ACHN (cell line): ENCODE measurements at regions not wholly inside any gene's neighbourhood (a gene's known extent, or its start where the extent isn't known, plus 50 kb on each side); places are given as distances from the start of the nearest gene placed in this dataset.
"Not testable (repeated sequence)": the region's sequence is repeated elsewhere in the genome, so short reads cannot be mapped to it uniquely, and the experiment has no call there.

ENCODE experiments used
- DNase-seq: peaks from one replicate; pipeline ENCODE4 v3.0.0-alpha.2; 2015
- in situ Hi-C: cut with HindIII; loops from 2 replicates; pipeline ENCODE4 v1.10.0; 2017; ENCODE audit warnings: low sequenced_read_pairs, low pct_ligation_motif_present, low pct_unique_long_range_greater_than_20kb

DNA sequence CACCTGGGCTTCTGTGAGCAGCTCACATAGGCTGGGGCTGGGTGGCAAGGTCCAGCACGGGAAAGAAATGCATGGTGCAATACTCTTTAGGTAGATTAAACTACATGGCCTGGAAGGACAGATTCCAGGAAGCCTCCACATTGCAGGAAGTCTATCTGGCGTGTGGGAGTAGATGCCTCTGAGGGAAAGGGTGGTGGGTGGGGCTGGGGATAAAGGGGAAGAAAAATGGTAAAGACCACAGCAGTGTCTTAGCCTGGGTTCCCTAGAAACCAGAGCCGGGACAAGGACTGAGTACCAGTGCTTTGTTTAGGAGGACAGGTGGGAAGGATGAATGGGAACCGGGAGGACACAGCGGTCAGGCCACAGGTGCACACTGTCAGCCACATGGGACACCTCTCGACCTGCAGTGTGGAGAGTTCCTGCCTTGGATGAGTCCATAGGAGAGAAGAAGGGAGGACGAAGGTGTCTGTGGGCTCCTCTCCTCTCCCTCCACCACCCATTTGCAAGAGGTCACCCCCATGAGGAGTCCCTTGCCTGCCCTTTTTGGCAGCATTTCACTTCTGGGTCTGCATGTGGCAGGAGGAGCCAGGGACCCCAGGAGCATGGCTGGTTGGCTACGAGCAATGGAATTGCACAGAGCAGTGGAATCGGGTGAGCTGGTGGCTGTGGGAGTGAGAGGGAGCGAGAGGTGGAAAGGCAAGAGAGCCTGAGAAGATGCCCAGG, 91.5 kb upstream of the HS6ST1 start:
- in situ Hi-C loops, result no loop called here
- DNase-seq, result no peak

DNA sequence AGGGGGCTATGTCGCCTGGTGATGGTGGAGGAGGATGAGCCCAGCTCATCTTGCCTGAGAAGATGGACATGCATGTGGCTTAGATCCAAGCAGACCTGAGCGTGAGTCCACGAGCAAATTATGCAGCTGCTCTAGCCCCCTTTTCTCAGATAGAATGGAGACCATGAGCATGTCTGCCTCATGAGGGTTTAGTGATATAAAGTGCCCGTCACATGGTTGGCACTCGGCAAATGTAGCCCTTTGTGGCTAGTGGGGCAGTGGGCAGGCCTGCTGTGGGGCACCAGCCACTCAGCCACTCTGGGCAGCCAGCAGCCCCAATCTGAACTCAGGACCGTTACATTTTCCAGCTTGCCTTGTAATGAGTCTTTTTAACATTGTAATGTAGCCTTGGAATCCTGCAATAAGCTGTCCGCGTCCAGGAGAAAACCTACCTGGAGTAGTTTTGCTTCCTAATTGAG, 92.1 kb upstream of the HS6ST1 start:
- no peak for DNase-seq
- in situ Hi-C loops, result no loop called here

DNA sequence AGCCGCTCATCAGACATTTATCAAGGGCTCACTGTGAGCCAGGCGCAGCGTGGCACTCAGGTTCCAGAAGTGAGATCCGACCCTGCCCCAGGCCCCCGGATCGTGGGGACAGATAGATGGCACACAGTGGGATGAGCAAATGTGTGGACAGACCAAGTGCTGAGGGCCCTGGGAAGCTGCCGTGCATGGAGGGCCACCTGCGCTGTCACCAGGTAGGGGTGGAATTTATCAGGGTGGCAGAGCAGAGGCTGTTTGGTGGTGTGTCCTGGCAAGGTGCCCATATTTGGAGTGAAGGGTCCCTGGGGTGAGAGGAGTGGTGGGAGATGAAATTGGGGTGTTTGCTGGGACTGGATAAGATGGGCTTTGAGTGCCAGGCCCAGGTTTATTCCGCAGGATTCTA, 92.8 kb upstream of the HS6ST1 start:
- DNase-seq, result no peak
- in situ Hi-C loops, result no loop called here

DNA sequence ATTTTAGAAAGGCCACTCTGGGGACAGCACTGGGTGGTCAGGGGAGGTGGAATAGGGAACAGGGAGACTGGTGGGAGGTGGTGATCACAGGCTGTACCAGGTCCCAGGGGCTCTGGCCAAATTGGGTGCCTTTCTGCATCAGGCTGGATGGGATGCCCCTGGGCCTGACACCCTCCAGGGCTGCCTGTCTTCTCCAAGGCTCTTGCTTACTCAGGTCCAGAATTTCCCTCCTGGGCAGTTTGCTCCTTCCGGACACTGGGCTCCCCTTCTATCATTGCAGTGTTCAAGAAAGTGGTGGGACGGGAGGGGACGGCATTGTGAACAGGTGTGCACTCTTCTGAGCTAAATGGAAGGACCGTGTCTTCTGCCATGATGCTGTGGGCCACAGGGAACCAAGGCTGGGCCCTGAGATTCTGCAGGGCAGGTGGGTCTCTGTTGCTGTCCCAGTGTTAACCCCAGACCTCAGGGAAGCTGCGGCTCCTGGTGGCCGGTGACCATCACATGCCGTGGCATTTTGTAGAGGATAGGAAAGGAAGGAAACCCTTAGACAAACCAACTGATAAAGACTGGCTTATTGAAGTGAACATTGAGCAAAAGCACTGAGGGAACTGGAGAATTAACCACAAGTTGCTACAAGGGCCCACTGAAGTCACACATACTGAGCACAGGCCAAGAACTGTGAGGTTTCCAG, 93.7 kb upstream of the HS6ST1 start:
- in situ Hi-C loops, result no loop called here
- DNase-seq, result no peak

DNA sequence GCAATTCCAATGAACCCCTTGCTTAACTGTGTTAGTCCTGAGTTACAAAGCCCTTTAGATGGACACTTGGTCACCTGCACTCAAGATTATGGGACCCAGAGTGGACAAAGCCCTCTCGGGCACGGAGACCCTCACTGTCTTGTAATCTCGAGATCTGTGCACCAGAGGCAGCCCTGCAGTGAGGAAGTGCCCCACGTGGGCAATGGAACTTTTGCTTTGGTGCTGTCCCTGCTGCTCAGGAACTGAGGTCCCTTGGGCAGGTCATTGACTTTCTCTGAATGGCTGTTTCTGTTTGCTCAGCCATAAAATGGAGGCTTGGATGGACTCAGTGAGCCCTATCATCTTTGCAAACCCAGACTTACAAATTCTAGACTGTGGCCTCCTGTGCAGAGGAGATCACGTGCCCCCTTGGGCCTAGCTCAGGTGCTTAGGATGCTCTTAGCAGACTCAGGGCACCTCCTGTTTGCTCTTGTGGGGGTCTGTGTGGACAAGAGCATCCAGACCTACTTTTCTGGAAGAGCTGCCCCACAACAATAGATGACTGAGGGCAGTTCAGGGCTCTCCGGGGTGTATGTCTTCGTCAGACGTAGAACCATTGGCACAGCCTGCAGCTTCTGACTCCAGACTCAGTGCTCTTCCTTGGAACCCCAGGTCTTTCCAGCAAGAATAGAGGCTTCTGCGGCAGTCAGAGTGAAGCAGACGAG, 94.5 kb upstream of the HS6ST1 start:
- no peak for DNase-seq
- in situ Hi-C loops, result no loop called here

DNA sequence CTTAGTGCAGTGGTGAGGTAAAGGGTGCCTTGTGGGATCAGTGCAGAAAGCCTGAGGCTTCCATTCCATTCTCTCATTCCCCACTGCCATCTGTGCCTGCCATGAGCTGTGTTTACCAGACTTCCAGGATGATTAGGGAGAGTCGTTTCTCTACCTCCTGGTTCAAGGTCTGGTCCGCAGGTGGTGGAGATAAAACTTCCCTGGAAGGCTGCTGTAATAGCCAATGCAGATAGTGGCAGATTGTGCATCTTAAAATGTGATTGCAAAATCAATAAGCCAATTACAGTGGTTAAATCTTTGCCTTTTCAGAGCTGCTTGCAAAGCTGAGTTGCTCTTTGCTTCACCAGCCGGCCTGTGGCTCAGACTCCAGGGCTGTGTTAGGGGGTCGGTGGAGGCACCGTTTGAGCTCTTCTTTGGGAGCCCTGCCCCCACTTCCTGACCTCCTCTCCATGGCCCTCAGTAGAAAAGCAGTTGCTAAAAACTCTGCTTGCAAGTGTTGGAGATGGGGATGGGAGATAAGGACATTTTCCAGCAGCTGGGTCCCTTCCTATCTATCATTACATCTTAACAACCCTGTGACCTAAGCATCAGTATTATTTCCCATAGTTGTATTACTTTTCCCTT, 95.2 kb upstream of the HS6ST1 start:
- in situ Hi-C loops, result no loop called here
- no peak for DNase-seq

DNA sequence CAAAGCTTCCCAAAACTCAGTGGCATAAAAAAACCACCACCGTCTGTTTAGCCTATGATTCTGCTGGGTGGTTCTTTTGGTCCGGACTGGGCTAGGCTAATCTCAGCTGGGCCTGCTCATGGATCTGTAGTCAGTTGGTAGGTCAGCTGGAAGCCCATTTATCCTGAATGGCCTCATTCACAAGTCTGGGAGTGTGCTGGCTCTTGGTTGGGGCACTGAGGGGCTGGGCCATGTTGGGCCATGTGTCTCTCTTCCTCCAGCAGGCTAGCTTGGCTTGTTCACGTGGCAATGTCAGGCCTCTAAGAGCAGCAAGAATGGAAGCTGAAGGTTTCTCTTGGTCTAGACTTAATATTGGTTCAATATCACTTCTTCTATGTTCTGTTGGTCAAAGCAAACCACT, 95.7 kb upstream of the HS6ST1 start:
- no peak for DNase-seq
- in situ Hi-C loops, result no loop called here

DNA sequence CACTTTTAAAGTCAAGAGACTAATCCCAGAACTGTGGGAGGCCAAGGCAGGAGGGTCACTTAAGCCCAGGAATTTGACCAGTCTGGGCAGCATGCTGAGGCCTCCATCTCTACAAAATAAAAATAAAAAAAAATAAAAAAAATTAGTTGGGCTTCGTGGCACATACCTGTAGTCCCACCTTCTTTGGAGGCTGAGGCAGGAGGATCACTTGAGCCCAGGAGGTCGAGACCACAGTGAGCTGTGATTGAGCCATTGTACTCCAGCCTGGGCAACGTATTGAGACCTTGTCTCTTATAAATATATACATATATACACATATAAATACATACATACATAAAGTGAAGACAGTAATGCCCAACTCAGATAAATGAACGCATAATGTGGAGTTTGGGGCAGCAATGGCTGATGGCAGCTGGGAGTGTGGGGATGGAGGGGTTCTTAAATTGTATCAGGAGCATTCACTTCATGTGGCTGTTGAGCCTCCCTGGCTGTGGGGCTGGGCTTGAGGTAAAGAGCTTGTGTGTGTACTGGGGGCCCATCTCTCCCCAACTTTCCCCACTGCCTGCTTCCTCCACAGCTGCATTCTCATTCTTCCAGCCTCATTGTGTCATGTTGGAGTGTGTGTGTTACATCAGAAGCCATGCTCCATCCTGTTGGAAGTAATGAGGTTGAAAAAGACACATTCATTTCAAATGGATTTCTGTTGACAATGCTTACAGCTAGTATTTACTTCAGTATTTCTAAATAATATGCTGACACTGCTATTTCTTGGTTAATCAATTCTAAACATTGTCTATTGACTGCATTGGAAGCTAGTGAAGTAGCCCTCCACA, 96.5 kb upstream of the HS6ST1 start:
- no peak for DNase-seq
- in situ Hi-C loops, result no loop called here

DNA sequence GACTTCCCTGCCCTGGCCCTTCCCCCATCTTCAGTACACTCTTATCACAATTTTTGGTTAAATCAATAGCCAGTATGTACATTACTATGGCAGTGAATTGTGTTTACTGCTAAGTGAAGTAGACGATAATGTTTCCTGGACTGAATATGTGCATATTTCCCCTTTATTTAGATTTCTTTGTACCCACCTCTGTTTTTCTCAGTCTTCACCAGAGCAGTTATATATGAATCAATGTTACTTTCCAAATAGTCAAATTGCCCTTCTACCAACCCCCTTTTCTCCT, 97.1 kb upstream of the HS6ST1 start:
- in situ Hi-C loops, result no loop called here
- DNase-seq, result no peak

DNA sequence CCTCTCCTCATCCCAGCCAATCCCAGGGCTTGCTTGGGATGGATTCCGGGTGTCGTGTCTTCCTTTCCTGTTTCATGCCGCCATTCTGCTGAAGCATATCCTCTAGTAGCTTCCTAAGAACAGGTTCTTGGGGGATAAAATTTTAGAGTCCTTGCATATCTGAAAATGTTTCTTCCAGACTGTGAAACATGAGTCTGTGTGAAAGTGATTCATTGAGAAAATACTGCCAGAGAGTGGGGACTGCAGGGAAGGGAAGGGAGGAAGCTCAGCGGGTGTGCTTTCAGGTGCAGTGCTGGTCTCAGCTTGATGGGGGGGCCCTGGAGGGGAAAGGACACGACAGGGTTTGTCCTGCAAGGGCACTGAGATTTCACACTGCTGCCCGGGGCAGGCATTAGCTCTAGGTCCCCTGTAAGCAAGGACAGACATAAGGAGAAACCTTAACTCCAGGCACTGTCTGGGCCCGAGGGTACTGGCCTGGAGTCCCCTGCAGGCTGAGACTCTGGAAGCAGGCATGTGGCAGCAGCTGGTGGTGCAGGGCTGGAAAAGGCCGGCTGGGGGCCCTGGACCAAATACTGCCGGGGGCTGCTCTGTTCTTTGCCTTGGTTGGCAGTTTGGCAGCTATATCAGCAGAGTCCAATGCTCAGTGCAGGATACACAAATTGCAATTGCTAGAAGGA, 97.6 kb upstream of the HS6ST1 start:
- in situ Hi-C loops, result no loop called here
- DNase-seq, result no peak

DNA sequence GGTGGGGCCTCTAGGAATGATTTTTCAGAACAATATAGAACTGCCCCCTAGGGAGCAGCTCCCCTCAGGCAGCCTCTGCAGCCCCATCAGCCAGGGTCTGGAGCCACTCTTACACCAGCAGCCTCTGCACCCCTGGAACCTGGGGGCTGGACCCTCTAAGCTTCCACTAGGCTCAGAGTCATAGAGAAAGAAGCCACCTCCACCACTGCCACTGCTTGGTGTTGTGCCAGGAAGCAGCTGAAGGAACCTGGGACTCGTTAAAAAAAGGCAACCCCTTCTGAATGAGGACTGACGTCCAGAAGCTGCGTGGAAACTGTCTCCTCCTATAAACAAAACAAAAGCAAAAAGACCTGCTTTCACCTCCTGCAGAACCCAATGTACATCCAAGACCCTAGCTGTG, 98.1 kb upstream of the HS6ST1 start:
- in situ Hi-C loops, result no loop called here
- no peak for DNase-seq

DNA sequence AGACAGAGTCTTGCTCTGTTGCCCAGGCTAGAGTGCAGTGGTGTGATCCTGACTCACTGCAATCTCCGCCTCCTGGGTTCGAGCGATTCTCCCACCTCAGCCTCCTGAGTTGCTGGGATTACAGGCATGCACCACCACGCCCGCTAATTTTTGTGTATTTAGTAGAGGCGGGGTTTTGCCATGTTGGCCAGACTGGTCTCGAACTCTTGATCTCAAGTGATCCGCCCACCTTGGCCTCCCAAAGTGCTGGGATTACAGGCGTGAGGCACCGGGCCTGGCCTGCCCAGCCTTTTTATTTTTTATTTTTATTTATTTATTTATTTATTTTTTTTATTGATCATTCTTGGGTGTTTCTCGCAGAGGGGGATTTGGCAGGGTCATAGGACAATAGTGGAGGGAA, 98.6 kb upstream of the HS6ST1 start:
- in situ Hi-C loops, DNase-seq: not testable (repeated sequence)

DNA sequence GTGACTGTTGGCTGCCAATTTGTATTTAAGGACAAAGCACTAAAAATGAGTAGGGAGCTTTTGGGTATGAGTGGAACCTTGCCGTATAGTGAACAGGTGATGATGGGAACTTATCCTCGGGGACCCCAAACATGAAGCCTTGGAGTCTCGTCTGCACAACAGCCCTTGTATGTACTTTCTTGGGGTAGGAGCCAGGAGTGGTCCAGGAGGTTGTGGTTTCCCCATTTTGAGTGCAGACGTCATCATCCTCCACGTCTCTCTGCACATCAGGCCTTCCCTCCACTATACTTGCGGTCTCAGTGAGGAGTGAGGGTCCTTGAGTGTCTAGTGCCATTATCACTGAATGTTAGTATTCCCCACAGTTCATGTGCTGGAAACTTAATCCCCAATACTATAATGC, 101.5 kb upstream of the HS6ST1 start:
- in situ Hi-C loops, result no loop called here

DNA sequence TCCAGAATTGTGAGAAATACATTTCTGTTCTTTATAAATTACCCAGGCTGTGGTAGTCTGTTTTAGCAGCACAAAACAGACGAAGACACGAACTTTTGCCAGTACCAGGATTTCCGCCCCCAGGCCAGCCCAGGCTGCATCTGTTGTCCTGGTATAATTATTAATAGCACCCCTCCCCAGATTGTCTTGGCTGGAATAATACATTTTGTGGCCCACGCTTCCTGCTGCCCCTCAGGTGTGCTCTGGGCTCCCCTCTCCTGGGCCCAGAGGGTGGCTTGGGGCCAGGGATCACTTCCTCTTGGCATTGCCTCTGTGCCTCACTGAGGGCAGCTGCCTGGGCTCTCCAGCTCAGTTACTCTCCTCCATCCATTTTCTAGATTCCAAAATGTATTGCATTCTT, 102.1 kb upstream of the HS6ST1 start:
- no peak for DNase-seq
- in situ Hi-C loops, result no loop called here

More for the DNA sequence above, 101.5 kb upstream of the HS6ST1 start:
- no peak for DNase-seq

DNA sequence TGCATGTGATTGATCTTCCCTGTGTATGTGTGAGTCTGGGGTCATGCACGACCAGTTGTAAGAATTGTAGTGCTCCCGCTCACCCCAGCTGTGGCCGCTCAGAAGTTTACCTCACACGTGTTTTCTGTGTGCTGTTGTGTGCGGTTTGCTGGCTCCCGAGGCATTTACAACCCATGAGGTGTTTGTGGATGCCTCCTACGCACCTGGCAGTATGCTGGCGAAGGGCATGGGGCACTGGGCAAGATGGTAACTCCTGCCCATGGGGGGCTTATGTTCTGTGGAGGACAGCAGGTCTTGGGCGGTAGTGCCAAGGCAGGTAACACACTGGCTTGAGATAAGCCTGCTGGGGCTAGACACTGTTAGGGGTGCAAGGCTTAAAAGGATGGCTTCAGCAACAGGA, 102.6 kb upstream of the HS6ST1 start:
- in situ Hi-C loops, result no loop called here
- no peak for DNase-seq

DNA sequence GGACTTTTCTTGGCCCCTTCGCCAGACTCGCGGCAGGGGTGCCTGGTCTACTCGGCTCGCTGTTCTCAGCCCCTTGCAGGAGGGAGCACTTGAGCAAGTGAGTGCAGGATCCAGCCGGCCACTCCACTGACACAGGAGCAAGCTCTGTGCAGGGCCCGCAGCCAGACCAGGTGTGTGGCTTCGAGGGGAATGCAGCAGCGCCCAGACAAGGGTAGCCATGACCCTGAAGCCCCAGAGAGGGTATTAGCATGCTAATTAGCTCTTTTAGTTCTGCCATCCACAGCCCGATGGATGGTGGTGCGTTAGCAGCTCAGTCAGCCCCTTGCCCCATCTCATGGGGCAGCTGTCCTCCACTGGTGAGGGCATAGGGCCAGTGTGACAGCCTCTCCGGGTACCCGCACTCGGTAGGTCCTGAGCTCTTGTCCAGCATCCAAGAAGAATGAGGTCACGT, 103.2 kb upstream of the HS6ST1 start:
- in situ Hi-C loops, result no loop called here
- no peak for DNase-seq

DNA sequence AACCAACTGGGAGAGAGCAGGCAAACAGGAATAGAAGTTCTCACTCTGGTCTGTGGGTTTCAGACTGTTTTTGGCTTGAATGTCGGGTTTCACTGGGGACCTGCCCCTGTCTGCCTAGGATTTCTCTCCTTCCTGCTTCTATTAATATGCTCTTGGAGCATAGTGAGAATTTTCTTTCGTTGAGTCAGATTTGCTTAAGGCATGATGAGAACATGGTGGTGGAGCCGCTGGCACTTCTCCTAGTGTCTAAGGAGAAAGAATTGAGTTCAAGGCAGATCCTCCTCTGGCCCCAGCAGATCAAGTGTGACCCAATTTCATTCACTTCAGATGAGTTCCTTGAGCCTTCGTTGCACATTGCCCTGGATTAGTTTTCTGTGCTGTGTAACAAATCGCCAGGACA, 103.9 kb upstream of the HS6ST1 start:
- DNase-seq, result no peak
- in situ Hi-C loops, result no loop called here

DNA sequence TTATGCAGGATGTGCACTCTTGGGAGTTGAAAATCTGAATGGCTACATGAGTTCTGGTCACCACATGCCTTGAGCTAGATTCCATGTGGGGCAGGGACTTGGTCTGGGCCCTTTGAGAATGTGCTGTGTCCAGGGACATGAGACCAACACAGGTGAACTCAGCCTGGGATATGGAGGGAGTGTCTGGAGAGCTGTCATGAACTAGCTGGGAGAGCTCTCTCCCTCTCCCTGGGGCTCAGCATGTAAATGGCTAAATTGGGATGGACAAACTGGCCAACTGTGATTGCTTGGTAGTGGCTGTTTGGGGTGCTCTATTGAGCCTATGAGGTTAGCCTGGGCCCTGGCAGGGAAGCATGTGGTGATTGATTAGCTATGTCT, 105.1 kb upstream of the HS6ST1 start:
- no peak for DNase-seq
- in situ Hi-C loops, result no loop called here
